GM12878 (cell line): ENCODE measurements at regions not wholly inside any gene's neighbourhood (a gene's known extent, or its start where the extent isn't known, plus 50 kb on each side); places are given as distances from the start of the nearest gene placed in this dataset.
A peak's percentile ranks its signal among the peaks of the same experiment; 100 is the strongest.

Source experiments
- BHLHE40 ChIP-seq, 2 experiments: fragments of 450-650 bp in 1 of 2; IDR thresholded peaks; 2 replicates each; pipeline ENCODE4 v1.6.1; 2011 to 2017; ENCODE audit warnings: low read depth in 2 of 2, borderline replicate concordance in 1 of 2, improper control_type of control experiment in 1 of 2, low read length in 1 of 2, mild to moderate bottlenecking in 1 of 2
- BMI1 ChIP-seq: fragments of 450-650 bp; IDR thresholded peaks from 2 replicates; pipeline ENCODE4 v1.6.1; 2016; ENCODE audit warnings: mild to moderate bottlenecking, moderate library complexity, borderline replicate concordance
- CBFB ChIP-seq: IDR thresholded peaks from 2 replicates; pipeline ENCODE4 v1.6.1; 2016; ENCODE audit warnings: antibody characterized with exemption, low read depth
- CHD1 ChIP-seq: IDR thresholded peaks from 2 replicates; pipeline ENCODE4 v1.6.1; 2012; ENCODE audit warnings: low read depth, low read length, improper control_type of control experiment
- DPF2 ChIP-seq: fragments of 450-650 bp; IDR thresholded peaks from 2 replicates; pipeline ENCODE4 v1.6.1; 2017; ENCODE audit warnings: mild to moderate bottlenecking
- FOS ChIP-seq: IDR thresholded peaks from 3 replicates; pipeline ENCODE4 v1.6.1; 2011; ENCODE audit warnings: borderline replicate concordance; ENCODE audit not compliant: insufficient read length; ENCODE audit errors: extremely low read depth
- HDGF ChIP-seq: fragments of 450-650 bp; IDR thresholded peaks from 2 replicates; pipeline ENCODE4 v1.6.1; 2016; ENCODE audit warnings: antibody characterized with exemption
- HSF1 ChIP-seq: fragments of 150-350 bp; IDR thresholded peaks from 2 replicates; pipeline ENCODE4 v1.6.1; 2014; ENCODE audit warnings: mild to moderate bottlenecking, low read depth, low read length
- KLF5 ChIP-seq: fragments of 450-650 bp; IDR thresholded peaks from 2 replicates; pipeline ENCODE4 v1.6.1; 2014; ENCODE audit warnings: mild to moderate bottlenecking; ENCODE audit not compliant: partially characterized antibody
- MEF2A ChIP-seq: IDR thresholded peaks from 2 replicates; pipeline ENCODE4 v1.6.1; 2011; ENCODE audit warnings: low read depth, mild to moderate bottlenecking, low read length, moderate library complexity; ENCODE audit not compliant: insufficient read depth
- MTA2 ChIP-seq: fragments of 450-650 bp; IDR thresholded peaks from 2 replicates; pipeline ENCODE4 v1.6.1; 2016; ENCODE audit warnings: low read depth, mild to moderate bottlenecking, moderate library complexity
- MXI1 ChIP-seq: fragments of 150-350 bp; IDR thresholded peaks from 2 replicates; pipeline ENCODE4 v1.6.1; 2011; ENCODE audit warnings: low read depth, mild to moderate bottlenecking, inconsistent platforms, low read length, improper control_type of control experiment
- NRF1 ChIP-seq: conservative IDR thresholded peaks from 2 replicates; pipeline ENCODE4 v1.6.1; 2011; ENCODE audit warnings: mild to moderate bottlenecking, low read depth, low read length, improper control_type of control experiment
- RB1 ChIP-seq: fragments of 450-650 bp; formaldehyde crosslinking; IDR thresholded peaks from 2 replicates; pipeline ENCODE4 v1.6.1; 2017; ENCODE audit warnings: mild to moderate bottlenecking, borderline replicate concordance
- SIX5 ChIP-seq: IDR thresholded peaks from 2 replicates; pipeline ENCODE4 v1.6.1; 2011; ENCODE audit warnings: mild to moderate bottlenecking, low read depth, low read length, moderate library complexity; ENCODE audit not compliant: severe bottlenecking
- TBL1XR1 ChIP-seq: IDR thresholded peaks from 2 replicates; pipeline ENCODE4 v1.6.1; 2012; ENCODE audit warnings: low read depth, low read length, improper control_type of control experiment
- TCF7 ChIP-seq: IDR thresholded peaks from 2 replicates; pipeline ENCODE4 v1.6.1; 2014; ENCODE audit warnings: antibody characterized with exemption, borderline replicate concordance
- YY1 ChIP-seq: IDR thresholded peaks from 2 replicates; pipeline ENCODE4 v1.6.1; 2011; ENCODE audit warnings: low read depth, mild to moderate bottlenecking, low read length
- ZBED1 ChIP-seq: IDR thresholded peaks from 2 replicates; pipeline ENCODE4 v1.6.1; 2016; ENCODE audit warnings: borderline replicate concordance
- ZBTB40 ChIP-seq: fragments of 450-650 bp; IDR thresholded peaks from 2 replicates; pipeline ENCODE4 v1.6.1; 2016; ENCODE audit warnings: mild to moderate bottlenecking, moderate library complexity, borderline replicate concordance
- TF ChIP-seq, protein P1 (sequence below): IDR thresholded peaks from 2 replicates; pipeline ENCODE4 v1.6.1; 2011; ENCODE audit warnings: mild to moderate bottlenecking, low read depth, low read length, moderate library complexity; ENCODE audit not compliant: insufficient replicate concordance
- TF ChIP-seq, protein P2 (sequence below): fragments of 450-650 bp; conservative IDR thresholded peaks from 2 replicates; pipeline ENCODE4 v1.6.1; 2017; ENCODE audit warnings: mild to moderate bottlenecking, moderate library complexity

DNA sequence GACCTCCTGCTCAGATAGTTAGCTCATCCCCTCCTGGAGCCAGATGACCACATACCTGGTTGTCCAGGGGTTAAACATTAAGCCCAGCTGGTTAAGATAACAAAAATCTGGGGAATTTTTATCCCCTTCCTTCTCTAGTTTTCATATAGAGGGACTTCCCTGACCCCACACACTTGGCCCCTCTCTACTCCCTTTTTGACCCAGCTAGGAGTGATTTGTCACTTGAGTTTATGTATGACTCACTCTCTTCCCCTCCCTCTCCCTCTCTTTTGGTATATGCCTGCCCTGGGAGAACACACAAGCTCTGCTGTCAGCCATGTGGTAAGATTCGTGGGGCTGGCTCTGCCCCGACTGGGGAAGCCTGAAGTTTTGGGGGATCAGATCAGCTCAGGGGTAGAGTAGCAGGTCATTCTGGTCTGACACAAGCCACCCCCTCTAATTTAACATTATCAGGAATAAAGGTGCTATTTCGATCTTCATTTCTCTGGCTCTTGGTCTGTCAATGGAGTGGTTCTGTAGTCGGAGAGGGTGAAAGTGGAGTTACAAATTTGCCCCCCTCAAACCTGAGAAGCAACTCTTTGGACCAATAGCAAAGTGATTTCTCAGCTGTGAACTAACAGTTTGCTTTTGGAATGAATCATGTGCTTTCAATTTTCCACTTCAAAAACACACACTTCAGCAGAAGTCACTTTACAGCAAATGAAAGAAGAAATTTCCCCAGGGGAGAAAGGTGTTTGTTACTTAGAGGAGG lies 415.3 kb upstream of the CADM1 start (continued):
- TF ChIP-seq NRF1 (no peak), BMI1 (peak; percentile 35; the same call in 1 of the 2 replicates), TBL1XR1 (peak; percentile 80; the same call in 1 of the 2 replicates), DPF2 (peak; percentile 93), KLF5 (peak; percentile 62), ZBTB40 (no peak; the same call in 1 of the 2 replicates), YY1 (peak; percentile 75), MXI1 (peak; percentile 54; the same call in 1 of the 2 replicates), MTA2 (peak; percentile 88), SIX5 (no peak), FOS (no peak), TCF7 (peak; percentile 60; the same call in 1 of the 2 replicates), ZBED1 (peak; percentile 80; the same call in 1 of the 2 replicates), MEF2A (peak; percentile 77; the same call in 1 of the 2 replicates), CBFB (peak; percentile 78), CHD1 (0 out of 2 replicates have a peak, but pooled peaks have one; percentile 35), HSF1 (no peak), BHLHE40 (IDR thresholded peaks at IDR 0.05; ENCODE audit: borderline replicate concordance in 1 of 2, low read depth in 2 of 2, low read length in 1 of 2) (peak; percentile 60 to 75), HDGF (no peak), RB1 (no peak; the same call in 1 of the 2 replicates)
- TF ChIP-seq, protein P1, sequence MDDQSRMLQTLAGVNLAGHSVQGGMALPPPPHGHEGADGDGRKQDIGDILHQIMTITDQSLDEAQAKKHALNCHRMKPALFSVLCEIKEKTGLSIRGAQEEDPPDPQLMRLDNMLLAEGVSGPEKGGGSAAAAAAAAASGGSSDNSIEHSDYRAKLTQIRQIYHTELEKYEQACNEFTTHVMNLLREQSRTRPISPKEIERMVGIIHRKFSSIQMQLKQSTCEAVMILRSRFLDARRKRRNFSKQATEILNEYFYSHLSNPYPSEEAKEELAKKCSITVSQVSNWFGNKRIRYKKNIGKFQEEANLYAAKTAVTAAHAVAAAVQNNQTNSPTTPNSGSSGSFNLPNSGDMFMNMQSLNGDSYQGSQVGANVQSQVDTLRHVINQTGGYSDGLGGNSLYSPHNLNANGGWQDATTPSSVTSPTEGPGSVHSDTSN = peak; percentile 23
- TF ChIP-seq, protein P2, sequence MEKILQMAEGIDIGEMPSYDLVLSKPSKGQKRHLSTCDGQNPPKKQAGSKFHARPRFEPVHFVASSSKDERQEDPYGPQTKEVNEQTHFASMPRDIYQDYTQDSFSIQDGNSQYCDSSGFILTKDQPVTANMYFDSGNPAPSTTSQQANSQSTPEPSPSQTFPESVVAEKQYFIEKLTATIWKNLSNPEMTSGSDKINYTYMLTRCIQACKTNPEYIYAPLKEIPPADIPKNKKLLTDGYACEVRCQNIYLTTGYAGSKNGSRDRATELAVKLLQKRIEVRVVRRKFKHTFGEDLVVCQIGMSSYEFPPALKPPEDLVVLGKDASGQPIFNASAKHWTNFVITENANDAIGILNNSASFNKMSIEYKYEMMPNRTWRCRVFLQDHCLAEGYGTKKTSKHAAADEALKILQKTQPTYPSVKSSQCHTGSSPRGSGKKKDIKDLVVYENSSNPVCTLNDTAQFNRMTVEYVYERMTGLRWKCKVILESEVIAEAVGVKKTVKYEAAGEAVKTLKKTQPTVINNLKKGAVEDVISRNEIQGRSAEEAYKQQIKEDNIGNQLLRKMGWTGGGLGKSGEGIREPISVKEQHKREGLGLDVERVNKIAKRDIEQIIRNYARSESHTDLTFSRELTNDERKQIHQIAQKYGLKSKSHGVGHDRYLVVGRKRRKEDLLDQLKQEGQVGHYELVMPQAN = peak; percentile 81
